ENCODE measurements at regions not wholly inside any gene's neighbourhood (a gene's known extent, or its start where the extent isn't known, plus 50 kb on each side); places are given as distances from the start of the nearest gene placed in this dataset.

GRCh38 chr10:10609379-10609955 lies 408.2 kb upstream of the CELF2 start:
- no peak for DNase-seq

DNA sequence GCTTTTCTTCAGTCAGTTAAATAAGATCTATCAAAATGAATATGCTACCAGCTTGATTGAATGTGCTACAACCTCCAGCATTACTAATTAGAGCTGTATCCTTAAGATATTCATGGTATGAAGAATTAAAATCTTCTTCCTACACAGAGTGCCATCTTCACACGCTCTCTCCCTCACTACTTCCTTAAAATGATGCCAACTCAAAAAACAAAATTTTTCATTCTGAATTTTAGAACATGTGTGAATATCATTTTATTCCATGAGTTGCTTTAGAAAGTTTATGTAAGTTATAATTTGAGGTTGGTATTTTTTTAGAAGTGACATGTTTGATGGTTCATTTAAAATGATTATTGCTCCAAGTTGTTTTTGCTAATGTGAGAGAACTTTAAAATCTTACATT lies 407.5 kb upstream of the CELF2 start:
- no peak for DNase-seq

GRCh38 chr10:10612151-10612550 lies 405.5 kb upstream of the CELF2 start:
- DNase-seq, result no peak

- no peak for DNase-seq
These were observed 403.9 kb upstream of the CELF2 start for GRCh38 chr10:10613656-10614244.

- DNase-seq, result no peak
These were observed 400.0 kb upstream of the CELF2 start for GRCh38 chr10:10617686-10618085.

DNA sequence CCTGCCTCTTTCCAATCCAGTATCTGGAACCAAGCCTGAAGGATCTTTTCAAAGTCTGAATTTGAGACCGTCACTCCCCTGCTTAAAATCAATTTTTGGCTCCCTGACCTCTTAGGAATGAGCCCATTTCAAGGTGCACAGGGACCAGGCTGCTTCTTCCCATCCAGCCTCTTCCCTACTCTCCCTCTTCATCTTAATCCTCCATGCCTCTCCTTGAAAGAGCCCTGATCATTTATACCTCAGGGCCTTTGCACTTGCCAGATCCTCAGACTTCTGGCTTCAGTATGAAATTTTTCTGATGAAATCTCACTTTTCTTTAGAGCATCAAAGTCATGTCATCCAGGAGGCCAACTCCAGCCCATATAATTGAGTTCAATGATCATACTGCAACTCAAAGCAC lies 399.5 kb upstream of the CELF2 start:
- DNase-seq, result no peak

DNA sequence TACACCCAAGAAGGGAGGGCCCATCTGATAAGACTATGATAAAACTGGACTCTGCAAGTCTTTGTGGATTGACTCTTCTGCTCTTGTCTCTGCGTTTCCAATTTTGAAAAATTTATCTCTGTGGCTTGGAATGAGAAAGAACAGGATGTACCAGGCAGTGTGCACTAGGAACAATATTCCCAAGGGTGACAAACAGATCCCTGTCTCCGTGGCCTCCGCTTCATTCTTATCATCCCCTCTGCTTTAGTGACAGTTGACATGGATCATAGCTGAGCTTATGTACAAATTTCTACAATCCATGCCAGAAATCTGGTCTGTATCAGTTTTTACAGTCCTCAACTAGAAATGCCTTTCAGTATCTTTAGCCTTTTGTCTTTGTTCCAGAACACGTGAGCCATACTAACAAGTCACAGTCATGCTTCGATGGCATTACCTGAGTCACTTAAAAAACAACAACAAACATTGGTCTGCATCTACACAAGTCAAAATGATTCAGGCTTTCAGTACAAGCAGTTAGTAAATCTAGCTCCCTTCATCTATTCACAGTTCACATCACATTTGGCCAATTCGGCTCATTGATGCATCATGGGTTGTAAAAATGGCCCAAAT lies 393.6 kb upstream of the CELF2 start:
- no peak for DNase-seq

GRCh38 chr10:10624567-10624962 lies 393.1 kb upstream of the CELF2 start:
- no peak for DNase-seq

DNA sequence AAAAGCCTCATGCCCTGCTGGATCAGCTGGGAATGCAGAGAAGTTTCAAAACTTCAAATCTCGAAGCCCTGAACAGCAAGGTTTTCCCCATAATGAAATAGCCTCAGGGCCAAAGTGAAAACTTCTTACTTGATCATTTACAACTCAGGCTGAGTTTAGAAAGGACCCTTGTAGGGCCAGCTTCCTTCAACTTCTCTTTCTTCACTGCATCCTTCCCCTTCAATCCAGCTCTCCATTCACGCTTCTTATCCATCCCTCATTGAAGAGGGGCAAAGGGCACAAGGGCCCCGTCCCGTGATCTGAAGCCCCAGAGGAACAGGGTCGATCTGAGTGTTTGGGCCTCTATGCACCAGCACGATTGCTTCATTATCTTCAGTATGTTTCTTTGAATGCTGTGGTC lies 392.2 kb upstream of the CELF2 start:
- DNase-seq, result no peak

GRCh38 chr10:10626734-10627133 lies 390.9 kb upstream of the CELF2 start:
- no peak for DNase-seq

DNA sequence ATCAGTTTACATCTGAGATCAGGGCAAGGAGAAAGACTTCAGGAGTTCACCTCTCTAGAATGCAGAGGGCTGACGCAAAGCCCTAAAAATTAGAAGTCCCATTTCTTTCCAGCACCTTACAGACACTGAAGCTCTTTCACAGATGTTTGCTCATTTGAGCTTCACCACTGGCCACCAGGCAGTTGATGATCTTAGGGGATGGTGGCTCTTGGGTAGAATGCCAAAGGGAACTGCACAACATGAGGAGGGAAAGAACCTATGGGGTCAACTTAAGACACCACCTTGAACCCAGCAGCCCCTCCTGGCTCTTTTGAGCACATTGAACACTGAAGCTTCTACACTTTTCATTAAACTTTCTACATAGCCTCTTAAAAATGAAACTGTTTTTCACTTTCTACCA lies 390.3 kb upstream of the CELF2 start:
- DNase-seq, result no peak

DNA sequence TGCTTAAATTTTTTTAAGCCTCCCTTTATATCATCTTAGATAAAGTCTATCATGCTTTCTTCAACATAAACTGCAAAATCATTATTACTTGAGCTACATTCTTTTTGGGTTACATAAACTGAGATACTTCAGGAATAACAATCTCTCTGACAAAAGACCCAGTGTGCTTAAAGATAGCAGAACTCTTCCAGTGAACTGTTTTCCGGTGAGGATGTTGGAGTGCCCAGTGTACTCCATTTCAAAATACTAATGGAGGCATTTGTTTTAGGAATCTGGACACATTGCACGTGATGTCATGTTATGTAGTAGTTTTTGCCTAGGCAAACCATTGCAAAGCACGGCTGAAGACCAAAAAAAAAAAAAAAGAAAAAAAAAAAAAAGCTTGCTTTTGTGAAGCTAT lies 388.2 kb upstream of the CELF2 start:
- DNase-seq, result no peak

DNA sequence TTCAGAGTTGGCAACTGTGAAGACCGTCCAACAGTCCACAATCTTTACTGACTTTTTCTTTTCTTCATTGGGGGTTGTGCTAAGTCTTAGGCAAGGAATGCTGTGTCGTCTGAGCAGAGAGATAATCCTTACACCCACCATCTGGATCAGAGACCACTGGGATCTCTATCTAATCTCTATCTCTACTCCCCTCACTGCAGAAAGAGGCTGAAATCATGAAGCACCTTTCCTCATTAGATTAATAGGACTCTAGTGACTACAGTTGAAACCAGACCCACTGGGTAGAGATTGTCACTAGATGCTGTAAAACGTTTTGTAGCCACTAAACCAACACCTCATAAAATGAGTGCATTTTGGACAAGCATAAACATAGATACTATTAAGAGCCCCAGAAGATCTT lies 387.4 kb upstream of the CELF2 start:
- DNase-seq, result no peak

GRCh38 chr10:10630782-10631181 lies 386.9 kb upstream of the CELF2 start:
- no peak for DNase-seq

DNA sequence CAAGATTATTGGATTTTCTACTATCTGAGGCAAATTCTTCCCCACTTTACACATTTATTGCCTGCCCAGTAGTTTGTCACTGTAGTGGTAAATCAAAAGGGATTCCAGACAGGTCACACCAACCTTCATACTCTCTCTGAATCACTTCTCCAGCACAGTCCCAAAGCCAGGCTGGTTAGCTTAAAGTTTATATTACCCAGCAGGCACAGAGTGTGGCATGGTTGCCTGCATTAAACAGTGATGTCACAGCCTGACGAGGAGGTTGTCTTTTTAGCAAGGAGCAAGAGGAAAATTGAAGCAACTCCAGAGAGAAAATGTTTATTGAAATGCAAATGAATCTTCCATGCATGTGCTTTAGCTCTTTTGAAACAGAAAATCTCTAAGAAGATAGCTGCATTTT lies 375.5 kb upstream of the CELF2 start:
- no peak for DNase-seq

GRCh38 chr10:10642751-10643150 lies 374.9 kb upstream of the CELF2 start:
- no peak for DNase-seq

DNA sequence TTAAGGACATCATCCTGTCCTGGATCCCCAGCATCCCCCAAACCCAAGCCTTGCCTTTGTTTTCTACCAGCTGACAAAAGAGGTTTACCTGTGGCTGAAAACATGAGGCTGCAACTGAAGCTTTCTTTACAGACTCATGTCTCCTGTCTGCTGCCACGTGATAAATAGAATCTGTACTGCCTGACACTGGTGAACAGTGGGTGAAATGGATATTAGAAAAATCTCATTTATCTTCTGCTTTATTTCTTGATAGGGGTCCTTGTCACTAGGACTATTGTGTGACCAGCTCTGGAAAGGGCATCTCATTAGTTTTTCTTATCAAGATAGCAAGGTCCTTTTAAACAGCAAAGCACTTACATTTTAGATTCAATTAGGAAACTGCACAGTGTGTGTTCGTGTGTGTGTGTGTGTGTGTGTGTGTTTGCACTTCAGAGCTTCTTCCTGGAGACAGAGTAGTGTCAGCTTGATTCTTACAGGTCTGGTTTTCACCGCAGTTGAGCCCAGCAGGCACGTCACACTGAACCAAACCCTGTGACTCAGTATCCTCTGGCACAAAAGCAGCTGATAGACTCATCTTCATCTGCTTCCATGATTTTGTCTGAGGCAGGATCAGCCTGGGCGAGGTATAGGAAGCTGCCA lies 373.5 kb upstream of the CELF2 start:
- DNase-seq, result no peak

DNA sequence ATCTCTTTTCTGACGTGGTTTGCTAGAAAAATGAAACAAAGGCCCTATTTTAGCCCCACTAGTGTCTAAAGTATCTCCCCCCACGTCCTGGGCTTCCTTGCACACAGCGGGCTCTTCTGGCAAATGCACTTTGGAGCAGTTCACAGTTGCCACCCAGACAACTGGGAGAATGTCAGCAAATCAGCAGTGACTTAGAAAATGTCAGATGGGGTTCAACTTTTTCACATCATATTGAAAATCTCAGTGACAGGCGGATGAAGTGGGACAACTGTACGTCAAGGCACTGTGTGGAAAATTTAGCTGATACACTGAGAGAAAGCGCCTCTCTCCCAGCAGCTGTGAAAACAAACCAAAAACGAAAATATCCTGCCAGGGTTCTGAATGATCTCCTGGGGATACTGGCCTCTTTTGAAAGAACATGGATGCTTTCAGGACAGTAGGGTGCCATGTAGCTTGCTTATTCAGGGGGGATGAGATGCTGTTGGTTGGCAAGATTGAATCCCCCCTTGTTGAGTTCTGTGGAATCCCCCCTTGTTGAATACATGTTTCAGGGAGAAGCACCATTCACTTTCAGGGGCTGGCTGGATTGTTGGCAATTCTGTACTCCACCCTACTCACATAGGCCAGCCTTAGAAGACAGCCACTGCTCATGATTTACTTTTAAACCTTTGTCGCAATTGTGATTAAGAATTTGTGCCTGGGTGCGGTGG lies 372.8 kb upstream of the CELF2 start:
- DNase-seq, result no peak

DNA sequence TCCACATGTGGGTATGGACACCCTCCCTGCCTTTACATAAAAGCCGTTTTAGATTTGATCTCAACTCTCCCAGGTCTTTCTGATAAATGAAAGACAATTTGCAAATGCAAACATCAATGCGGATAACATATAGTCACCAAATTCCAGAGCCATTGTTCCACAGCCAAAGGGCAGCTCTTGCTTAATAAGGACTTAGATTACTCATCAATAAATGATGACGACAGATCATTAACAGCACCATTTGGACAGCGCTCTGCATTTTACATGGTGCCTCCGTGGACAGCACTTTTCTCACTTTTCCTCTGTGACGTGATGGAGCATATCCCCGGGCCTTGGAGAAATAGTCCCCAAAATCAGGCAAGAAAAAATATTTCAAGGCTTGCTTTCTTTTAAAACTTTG lies 370.3 kb upstream of the CELF2 start:
- no peak for DNase-seq

DNA sequence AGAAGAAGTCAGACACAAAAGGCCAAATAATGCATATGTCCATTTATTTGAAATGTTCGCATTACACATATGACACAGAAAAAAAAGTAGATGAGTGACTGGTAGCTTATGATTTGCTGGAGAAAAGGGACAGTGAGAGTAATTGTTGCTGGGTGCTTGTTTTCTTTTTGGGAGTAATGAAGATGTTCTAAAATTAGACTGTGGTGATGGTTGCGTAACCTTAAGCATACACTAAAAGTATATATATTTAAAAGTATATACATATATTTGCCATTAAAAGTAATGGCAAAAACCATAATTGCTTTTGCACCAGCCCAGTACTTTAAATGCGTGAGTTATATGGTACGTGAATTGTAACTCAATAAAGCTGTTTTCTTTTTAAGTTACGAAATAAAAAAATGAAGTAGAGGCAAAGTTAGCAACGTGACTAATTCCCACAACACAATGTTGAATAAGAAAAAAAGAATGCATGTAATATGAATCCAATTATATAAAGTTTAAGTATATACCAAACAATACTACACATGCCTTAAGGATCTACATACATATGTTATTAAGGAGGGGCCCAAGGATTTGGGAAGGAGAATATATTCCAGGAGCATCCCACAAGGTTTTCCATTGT lies 360.4 kb upstream of the CELF2 start:
- no peak for DNase-seq

- DNase-seq, result no peak
These were observed 359.4 kb upstream of the CELF2 start for GRCh38 chr10:10658172-10658785.

DNA sequence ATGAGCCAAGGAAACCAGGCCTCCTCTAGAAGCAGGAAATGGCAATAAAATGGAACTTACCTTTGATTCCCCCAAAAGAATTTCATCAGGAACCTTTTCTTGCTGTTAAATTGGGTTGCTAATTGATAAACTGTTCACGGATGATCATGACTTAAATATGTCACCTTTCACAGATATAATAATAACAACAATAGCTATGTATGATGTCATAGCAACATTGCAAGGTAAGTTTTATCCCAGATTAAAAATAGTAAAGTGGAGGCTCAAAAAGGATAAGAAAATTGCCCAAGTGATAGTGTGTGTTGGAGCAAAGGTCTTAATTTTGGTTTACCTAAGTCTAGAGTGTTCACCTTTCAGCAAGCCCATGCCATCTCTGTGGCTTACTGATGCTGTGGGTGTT lies 357.6 kb upstream of the CELF2 start:
- DNase-seq, result no peak

GRCh38 chr10:10661176-10661575 lies 356.5 kb upstream of the CELF2 start:
- DNase-seq, result no peak
